ENCODE measurements at regions not wholly inside any gene's neighbourhood (a gene's known extent, or its start where the extent isn't known, plus 50 kb on each side); places are given as distances from the start of the nearest gene placed in this dataset.

GRCh38 chr16:72621651-72622050 lies 426.3 kb downstream of the ZFHX3 start:
- H3K27me3 Mint-ChIP-seq (ENCODE audit: insufficient read depth, unreplicated experiment): no peaks in the 10 kb centered on the region
- H3K4me3 ChIP-seq (ENCODE audit: low read depth, low read length): no peak overlapping the region
- H3K9me3 Mint-ChIP-seq (ENCODE audit: unreplicated experiment): no peaks in the 10 kb centered on the region
- DNase-seq: no peak
- no TSS peak for BruUV-seq (replicated peaks)
- no peaks in the 10 kb centered on the region for H3K36me3 ChIP-seq (ENCODE audit: control insufficient read depth, insufficient read depth, low read length)
- ChIA-PET CTCF (no interaction called here), POLR2A (no interaction called here)
- TF ChIP-seq, protein P1, sequence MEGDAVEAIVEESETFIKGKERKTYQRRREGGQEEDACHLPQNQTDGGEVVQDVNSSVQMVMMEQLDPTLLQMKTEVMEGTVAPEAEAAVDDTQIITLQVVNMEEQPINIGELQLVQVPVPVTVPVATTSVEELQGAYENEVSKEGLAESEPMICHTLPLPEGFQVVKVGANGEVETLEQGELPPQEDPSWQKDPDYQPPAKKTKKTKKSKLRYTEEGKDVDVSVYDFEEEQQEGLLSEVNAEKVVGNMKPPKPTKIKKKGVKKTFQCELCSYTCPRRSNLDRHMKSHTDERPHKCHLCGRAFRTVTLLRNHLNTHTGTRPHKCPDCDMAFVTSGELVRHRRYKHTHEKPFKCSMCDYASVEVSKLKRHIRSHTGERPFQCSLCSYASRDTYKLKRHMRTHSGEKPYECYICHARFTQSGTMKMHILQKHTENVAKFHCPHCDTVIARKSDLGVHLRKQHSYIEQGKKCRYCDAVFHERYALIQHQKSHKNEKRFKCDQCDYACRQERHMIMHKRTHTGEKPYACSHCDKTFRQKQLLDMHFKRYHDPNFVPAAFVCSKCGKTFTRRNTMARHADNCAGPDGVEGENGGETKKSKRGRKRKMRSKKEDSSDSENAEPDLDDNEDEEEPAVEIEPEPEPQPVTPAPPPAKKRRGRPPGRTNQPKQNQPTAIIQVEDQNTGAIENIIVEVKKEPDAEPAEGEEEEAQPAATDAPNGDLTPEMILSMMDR (IDR thresholded peaks at IDR 0.05; ENCODE audit: insufficient read depth in 1 of 2, low read depth in 1 of 2, low read length in 1 of 2, severe bottlenecking in 1 of 2, unreplicated experiment in 1 of 2): no peak
- H3K4me1 Mint-ChIP-seq (ENCODE audit: low read depth, unreplicated experiment): peaks cover 5% of the 10 kb centered on the region
- no peaks in the 10 kb centered on the region for H3K27me3 ChIP-seq (replicated peaks; ENCODE audit: control insufficient read depth, insufficient read depth, low read length)
- no peaks in the 10 kb centered on the region for H3K9me3 ChIP-seq
- H3K36me3 Mint-ChIP-seq (ENCODE audit: insufficient read depth, unreplicated experiment): no peaks in the 10 kb centered on the region
- intact Hi-C loops (cut with micrococcal nuclease; ENCODE audit: unreplicated experiment): no loop called here
- H3K4me3 Mint-ChIP-seq (ENCODE audit: unreplicated experiment): no peak overlapping the region
- 0 out of 2 replicates have a peak, but pooled peaks cover 6% of the 10 kb centered on the region for H3K4me1 ChIP-seq
- no peak overlapping the region for H3K27ac Mint-ChIP-seq (ENCODE audit: unreplicated experiment)

DNA sequence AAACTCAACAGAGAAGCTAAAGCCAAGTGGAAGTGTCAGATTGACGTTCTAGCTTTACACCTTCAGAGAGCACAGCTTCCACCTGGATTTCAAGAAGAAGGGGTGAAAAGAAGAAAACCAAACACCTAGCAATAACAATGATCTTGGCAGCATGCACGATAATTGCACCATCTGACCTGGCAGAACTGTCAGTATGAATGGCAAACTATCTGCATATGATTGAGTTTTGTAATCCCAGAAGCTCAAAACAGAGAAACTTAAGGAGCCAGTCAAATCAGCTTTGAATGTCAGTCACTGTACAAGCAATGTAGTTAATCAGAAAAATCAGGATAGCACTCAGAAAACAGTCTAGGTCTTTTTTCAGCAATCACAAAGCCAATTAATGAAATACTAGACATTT lies 427.1 kb downstream of the ZFHX3 start:
- no peaks in the 10 kb centered on the region for H3K9me3 ChIP-seq
- no peak overlapping the region for H3K4me3 Mint-ChIP-seq (ENCODE audit: unreplicated experiment)
- POLR2A ChIA-PET: no interaction called here
- no peaks in the 10 kb centered on the region for H3K27me3 ChIP-seq (replicated peaks; ENCODE audit: control insufficient read depth, insufficient read depth, low read length)
- no peak overlapping the region for H3K4me3 ChIP-seq (ENCODE audit: low read depth, low read length)
- no peaks in the 10 kb centered on the region for H3K4me1 Mint-ChIP-seq (ENCODE audit: low read depth, unreplicated experiment)
- intact Hi-C loops (cut with micrococcal nuclease; ENCODE audit: unreplicated experiment): no loop called here
- H3K9me3 Mint-ChIP-seq (ENCODE audit: unreplicated experiment): no peaks in the 10 kb centered on the region
- no peak for DNase-seq
- no TSS peak for BruUV-seq (replicated peaks)
- H3K27ac Mint-ChIP-seq (ENCODE audit: unreplicated experiment): no peak overlapping the region
- H3K27me3 Mint-ChIP-seq (ENCODE audit: insufficient read depth, unreplicated experiment): no peaks in the 10 kb centered on the region
- TF ChIP-seq, protein P1 (IDR thresholded peaks at IDR 0.05; ENCODE audit: insufficient read depth in 1 of 2, low read depth in 1 of 2, low read length in 1 of 2, severe bottlenecking in 1 of 2, unreplicated experiment in 1 of 2): no peak
- CTCF ChIA-PET: no interaction called here
- H3K4me1 ChIP-seq: no peaks in the 10 kb centered on the region
- H3K36me3 Mint-ChIP-seq (ENCODE audit: insufficient read depth, unreplicated experiment): no peaks in the 10 kb centered on the region
- no peaks in the 10 kb centered on the region for H3K36me3 ChIP-seq (ENCODE audit: control insufficient read depth, insufficient read depth, low read length)

- Histone ChIP-seq H3K27me3 (replicated peaks; ENCODE audit: control insufficient read depth, insufficient read depth, low read length) (no peaks in the 10 kb centered on the region), H3K4me3 (ENCODE audit: low read depth, low read length) (no peak overlapping the region), H3K36me3 (ENCODE audit: control insufficient read depth, insufficient read depth, low read length) (no peaks in the 10 kb centered on the region), H3K4me1 (no peaks in the 10 kb centered on the region), H3K9me3 (no peaks in the 10 kb centered on the region)
- intact Hi-C loops (cut with micrococcal nuclease; ENCODE audit: unreplicated experiment): no loop called here
- Mint-ChIP-seq H3K36me3 (ENCODE audit: insufficient read depth, unreplicated experiment) (no peaks in the 10 kb centered on the region), H3K4me1 (ENCODE audit: low read depth, unreplicated experiment) (no peaks in the 10 kb centered on the region), H3K4me3 (ENCODE audit: unreplicated experiment) (no peak overlapping the region), H3K27ac (ENCODE audit: unreplicated experiment) (no peak overlapping the region), H3K9me3 (ENCODE audit: unreplicated experiment) (no peaks in the 10 kb centered on the region), H3K27me3 (ENCODE audit: insufficient read depth, unreplicated experiment) (no peaks in the 10 kb centered on the region)
- CTCF ChIA-PET: no interaction called here
- no TSS peak for BruUV-seq (replicated peaks)
- DNase-seq: no peak
- POLR2A ChIA-PET: no interaction called here
- TF ChIP-seq, protein P1 (IDR thresholded peaks at IDR 0.05; ENCODE audit: insufficient read depth in 1 of 2, low read depth in 1 of 2, low read length in 1 of 2, severe bottlenecking in 1 of 2, unreplicated experiment in 1 of 2): no peak
Measured at GRCh38 chr16:72620348-72620747, 427.6 kb downstream of the ZFHX3 start.
